HG03280 (cell line): ENCODE measurements at regions not wholly inside any gene's neighbourhood (a gene's known extent, or its start where the extent isn't known, plus 50 kb on each side); places are given as distances from the start of the nearest gene placed in this dataset.

Experiments
- ATAC-seq: cut with Tn5 transposase; IDR thresholded peaks from one replicate; pipeline ENCODE4 v1.9.1; 2021; ENCODE audit warnings: mild to moderate bottlenecking, moderate library complexity; ENCODE audit not compliant: unreplicated experiment

- ATAC-seq, result no peak
Measured at GRCh38 chr13:85544756-85545155, 254.5 kb downstream of the SLITRK6 start.

- no peak for ATAC-seq
Measured at GRCh38 chr13:85543144-85543543, 256.1 kb downstream of the SLITRK6 start.

GRCh38 chr13:85541476-85541875 is 257.7 kb downstream of the SLITRK6 start:
- no peak for ATAC-seq

GRCh38 chr13:85538957-85539356 is 260.3 kb downstream of the SLITRK6 start:
- ATAC-seq, result no peak

GRCh38 chr13:85537601-85538000 is 261.6 kb downstream of the SLITRK6 start:
- no peak for ATAC-seq

- ATAC-seq, result no peak
Measured at GRCh38 chr13:85536706-85537105, 262.5 kb downstream of the SLITRK6 start.

GRCh38 chr13:85535316-85536084 is 263.7 kb downstream of the SLITRK6 start:
- no peak for ATAC-seq

GRCh38 chr13:85533911-85534310 is 265.3 kb downstream of the SLITRK6 start:
- ATAC-seq, result no peak

- ATAC-seq, result no peak
Measured at GRCh38 chr13:85529218-85529594, 270.0 kb downstream of the SLITRK6 start.

- ATAC-seq, result no peak
Measured at GRCh38 chr13:85528491-85529217, 270.6 kb downstream of the SLITRK6 start.

GRCh38 chr13:85527316-85527715 is 271.9 kb downstream of the SLITRK6 start:
- ATAC-seq, result no peak

- ATAC-seq, result no peak
Measured at GRCh38 chr13:85525411-85525810, 273.8 kb downstream of the SLITRK6 start.

- ATAC-seq, result no peak
Measured at GRCh38 chr13:85521657-85522056, 277.6 kb downstream of the SLITRK6 start.

GRCh38 chr13:85520445-85520844 is 278.8 kb downstream of the SLITRK6 start:
- ATAC-seq, result no peak

- ATAC-seq, result no peak
Measured at GRCh38 chr13:85519363-85519762, 279.9 kb downstream of the SLITRK6 start.

- ATAC-seq, result no peak
Measured at GRCh38 chr13:85512421-85512820, 286.8 kb downstream of the SLITRK6 start.

GRCh38 chr13:85509512-85509911 is 289.7 kb downstream of the SLITRK6 start:
- no peak for ATAC-seq

GRCh38 chr13:85508683-85509329 is 290.4 kb downstream of the SLITRK6 start:
- ATAC-seq, result no peak

- ATAC-seq, result no peak
Measured at GRCh38 chr13:85503797-85504196, 295.4 kb downstream of the SLITRK6 start.

GRCh38 chr13:85501616-85502015 is 297.6 kb downstream of the SLITRK6 start:
- ATAC-seq, result no peak

GRCh38 chr13:85500696-85501256 is 298.4 kb downstream of the SLITRK6 start:
- ATAC-seq, result no peak

GRCh38 chr13:85498774-85499173 is 300.4 kb downstream of the SLITRK6 start:
- no peak for ATAC-seq
